Panc1 (cell line): ENCODE measurements at regions not wholly inside any gene's neighbourhood (a gene's known extent, or its start where the extent isn't known, plus 50 kb on each side); places are given as distances from the start of the nearest gene placed in this dataset.
"Not testable (repeated sequence)": the region's sequence is repeated elsewhere in the genome, so short reads cannot be mapped to it uniquely, and the experiment has no call there.

Experiments used
- ATAC-seq: fragments of 200-7000 bp; cut with Tn5 transposase; 2 replicates; pipeline ENCODE4 v1.9.1; 2020; ENCODE audit warnings: mild to moderate bottlenecking, moderate library complexity
- BruUV-seq: library from RNA; stranded (reverse); fragments of 400-500 nt; replicated peaks from 2 replicates; lab custom pipeline; 2021; lab: Mats Ljungman, UMichigan
- CTCF ChIA-PET: fragments of 300-600 bp; sonication (Branson Sonifier 250); formaldehyde crosslinking; loops from one replicate; lab custom pipeline; 2022; ENCODE audit warnings: antibody characterized with exemption; lab: Charles Lee
- POLR2A ChIA-PET: fragments of 300-600 bp; sonication (Branson Sonifier 250); formaldehyde crosslinking; loops from one replicate; lab custom pipeline; 2022; ENCODE audit warnings: antibody characterized with exemption; lab: Charles Lee
- DNase-seq: peaks from one replicate; pipeline ENCODE4 v3.0.0-alpha.2; 2010; ENCODE audit warnings: low read depth, low spot score
- H3K27ac ChIP-seq: 2 replicates; pipeline ENCODE4 v1.5.1; 2011; ENCODE audit warnings: mild to moderate bottlenecking, low read length, inconsistent platforms
- H3K27me3 ChIP-seq: fragments of 200-500 bp; sonication (Bioruptor generic); 2 replicates; pipeline ENCODE4 v1.6.0; 2014; ENCODE audit warnings: low read length, inconsistent platforms; ENCODE audit not compliant: control insufficient read depth, insufficient read depth
- H3K36me3 ChIP-seq: fragments of 200-500 bp; sonication (Bioruptor generic); 2 replicates; pipeline ENCODE4 v1.5.1; 2014; ENCODE audit warnings: inconsistent platforms, mild to moderate bottlenecking, low read length, moderate library complexity; ENCODE audit not compliant: control insufficient read depth, insufficient read depth
- H3K4me1 ChIP-seq: 2 replicates; pipeline ENCODE4 v1.5.1; 2011; ENCODE audit warnings: inconsistent platforms, mild to moderate bottlenecking, low read length, moderate library complexity; ENCODE audit not compliant: control insufficient read depth, insufficient read depth
- H3K4me3 ChIP-seq, 2 experiments: 2 replicates each; pipeline ENCODE4 v1.5.1; 2011 to 2012; ENCODE audit warnings: low read depth in 2 of 2, low read length in 2 of 2, mild to moderate bottlenecking in 2 of 2, inconsistent platforms in 1 of 2, moderate library complexity in 1 of 2
- H3K9me3 ChIP-seq: fragments of 200-500 bp; sonication (Bioruptor generic); 2 replicates; pipeline ENCODE4 v1.5.1; 2014; ENCODE audit warnings: low read depth, mild to moderate bottlenecking, inconsistent platforms, low read length, moderate library complexity; ENCODE audit not compliant: control insufficient read depth, insufficient read depth
- CTCF ChIP-seq: fragments of 450-650 bp; IDR thresholded peaks from 2 replicates; pipeline ENCODE4 v1.5.1; 2017; ENCODE audit warnings: mild to moderate bottlenecking
- POLR2AphosphoS5 ChIP-seq: IDR thresholded peaks from 2 replicates; pipeline ENCODE4 v1.6.1; 2012; ENCODE audit warnings: mild to moderate bottlenecking, low read depth, low read length, moderate library complexity
- REST ChIP-seq, 2 experiments: IDR thresholded peaks; 2 replicates each; pipeline ENCODE4 v1.6.1; 2011 to 2012; ENCODE audit warnings: low read depth in 2 of 2, control low read depth in 1 of 2, low read length in 1 of 2, mild to moderate bottlenecking in 1 of 2, moderate library complexity in 1 of 2; ENCODE audit not compliant: insufficient read depth in 1 of 2
- SIN3A ChIP-seq: IDR thresholded peaks from 2 replicates; pipeline ENCODE4 v1.6.1; 2012; ENCODE audit warnings: low read depth, mild to moderate bottlenecking, low read length, moderate library complexity, borderline replicate concordance; ENCODE audit not compliant: insufficient read depth
- TCF7L2 ChIP-seq: IDR thresholded peaks from 2 replicates; pipeline ENCODE4 v1.6.1; 2011; ENCODE audit warnings: mild to moderate bottlenecking, low read depth, low read length, inconsistent platforms
- in situ Hi-C: cut with HindIII; loops from 2 replicates; pipeline ENCODE4 v1.10.0; 2016; ENCODE audit warnings: low sequenced_read_pairs, low pct_unique_long_range_greater_than_20kb
- intact Hi-C: fragments of 100-400 bp; cut with micrococcal nuclease; formaldehyde crosslinking; loops from one replicate; pipeline ENCODE4 v1.10.0; 2022; ENCODE audit not compliant: unreplicated experiment

- CTCF ChIA-PET = no interaction called here
- intact Hi-C loops (no loop called here), in situ Hi-C loops (no loop called here)
- Histone ChIP-seq H3K36me3 (no peaks in the 10 kb centered on the region), H3K4me3 (no peak overlapping the region), H3K27ac (no peak overlapping the region), H3K27me3 (no peaks in the 10 kb centered on the region), H3K4me1 (no peaks in the 10 kb centered on the region), H3K9me3 (no peaks in the 10 kb centered on the region; the same call in 1 of the 2 replicates)
- no TSS peak for BruUV-seq
- ATAC-seq = no peak
- POLR2A ChIA-PET = no interaction called here
- DNase-seq = no peak
- no peak for TF ChIP-seq REST (IDR thresholded peaks at IDR 0.05; ENCODE audit: insufficient read depth in 1 of 2, low read depth in 2 of 2, low read length in 1 of 2)
- no peak for TF ChIP-seq POLR2AphosphoS5
- TF ChIP-seq CTCF = no peak
- no peak for TF ChIP-seq SIN3A
- TF ChIP-seq TCF7L2 = no peak
These were observed 170.0 kb upstream of the CRIM1 start for GRCh38 chr2:36185624-36186023.

DNA sequence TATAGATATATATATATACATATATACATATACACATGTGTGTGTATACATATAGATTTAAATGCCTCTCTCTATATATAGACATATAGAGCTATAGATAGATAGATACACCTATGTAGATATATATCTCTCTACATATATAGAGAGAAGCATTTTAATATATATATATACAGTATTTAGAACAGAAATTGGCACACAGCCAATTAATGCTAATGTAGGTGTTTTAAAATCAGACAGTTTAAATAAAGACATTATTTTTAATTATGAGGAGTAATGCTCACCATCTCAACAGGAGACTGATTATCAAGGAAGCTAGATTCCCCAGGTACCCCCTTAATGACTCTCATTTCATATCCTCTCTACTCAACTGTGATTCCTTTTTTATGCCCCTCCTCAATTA, 170.7 kb upstream of the CRIM1 start:
- Histone ChIP-seq H3K27me3 (no peaks in the 10 kb centered on the region), H3K4me3 (no peak overlapping the region), H3K9me3 (no peaks in the 10 kb centered on the region; the same call in 1 of the 2 replicates), H3K27ac (no peak overlapping the region), H3K4me1 (no peaks in the 10 kb centered on the region), H3K36me3 (no peaks in the 10 kb centered on the region)
- DNase-seq = no peak
- intact Hi-C loops = no loop called here
- POLR2A ChIA-PET = no interaction called here
- TF ChIP-seq REST (IDR thresholded peaks at IDR 0.05; ENCODE audit: insufficient read depth in 1 of 2, low read depth in 2 of 2, low read length in 1 of 2) (no peak), SIN3A (no peak), TCF7L2 (no peak), POLR2AphosphoS5 (no peak), CTCF (no peak)
- in situ Hi-C loops = no loop called here
- CTCF ChIA-PET = no interaction called here
- no TSS peak for BruUV-seq
- no peak for ATAC-seq

DNA sequence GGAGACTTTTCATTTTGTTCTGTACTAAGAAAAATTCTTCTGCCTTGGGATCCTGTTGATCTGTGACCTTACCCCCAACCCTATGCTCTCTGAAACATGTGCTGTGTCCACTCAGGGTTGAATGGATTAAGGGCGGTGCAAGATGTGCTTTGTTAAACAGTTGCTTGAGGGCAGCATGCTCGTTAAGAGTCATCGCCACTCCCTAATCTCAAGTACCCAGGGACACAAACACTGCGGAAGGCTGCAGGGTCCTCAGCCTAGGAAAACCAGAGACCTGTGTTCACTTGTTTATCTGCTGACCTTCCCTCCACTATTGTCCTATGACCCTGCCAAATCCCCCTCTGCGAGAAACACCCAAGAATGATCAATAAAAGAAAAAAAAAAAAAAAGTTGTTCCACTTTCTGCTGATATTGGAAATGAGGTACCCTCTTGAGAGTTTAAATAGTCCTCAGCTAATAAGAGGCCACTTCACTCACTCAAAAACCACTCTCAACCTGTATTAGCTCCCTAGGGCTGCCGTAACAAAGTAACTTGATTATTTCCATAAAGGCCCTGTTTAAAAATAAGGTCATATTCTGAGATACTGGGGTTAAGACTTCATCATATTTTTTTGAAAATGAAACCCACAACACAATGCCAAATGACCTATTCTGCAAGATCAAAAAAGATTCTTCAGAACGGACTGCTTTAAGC, 174.6 kb upstream of the CRIM1 start:
- H3K36me3 ChIP-seq, H3K27ac ChIP-seq, BruUV-seq, intact Hi-C loops, ATAC-seq, in situ Hi-C loops, DNase-seq, H3K4me3 ChIP-seq, CTCF ChIA-PET, H3K9me3 ChIP-seq, H3K4me1 ChIP-seq, H3K27me3 ChIP-seq, POLR2A ChIA-PET: not testable (repeated sequence)
